ENCODE measurements at regions not wholly inside any gene's neighbourhood (a gene's known extent, or its start where the extent isn't known, plus 50 kb on each side); places are given as distances from the start of the nearest gene placed in this dataset.

- no peak for TF ChIP-seq CEBPB (IDR thresholded peaks at IDR 0.05)
- no peak for TF ChIP-seq ZBTB7A (IDR thresholded peaks at IDR 0.05; ENCODE audit: low read depth)
- no peak for TF ChIP-seq YY1 (IDR thresholded peaks at IDR 0.05; ENCODE audit: low read depth)
- no peak for TF ChIP-seq TAF1 (IDR thresholded peaks at IDR 0.05; ENCODE audit: low read depth)
- no peak for TF ChIP-seq REST (IDR thresholded peaks at IDR 0.05; ENCODE audit: low read depth)
- no peak for TF ChIP-seq EP300 (IDR thresholded peaks at IDR 0.05; ENCODE audit: borderline replicate concordance)
- no peak for TF ChIP-seq CREB1 (IDR thresholded peaks at IDR 0.05; ENCODE audit: low read depth)
- no peak for TF ChIP-seq USF1 (IDR thresholded peaks at IDR 0.05)
- no peak for TF ChIP-seq RAD21 (IDR thresholded peaks at IDR 0.05; ENCODE audit: low read depth)
- no peak for TF ChIP-seq EGR1 (IDR thresholded peaks at IDR 0.05)
- no peak for TF ChIP-seq TCF12 (IDR thresholded peaks at IDR 0.05; ENCODE audit: low read depth)
Measured at GRCh38 chr11:110873975-110874374, 161.7 kb upstream of the ARHGAP20 start.

Measured in Ishikawa (cell line).